Osteoblast (primary cell): ENCODE measurements at regions not wholly inside any gene's neighbourhood (a gene's known extent, or its start where the extent isn't known, plus 50 kb on each side); places are given as distances from the start of the nearest gene placed in this dataset.

Experiments used
- DNase-seq: peaks from one replicate; pipeline ENCODE4 v3.0.0; 2011; ENCODE audit warnings: low spot score, mixed read lengths; ENCODE audit not compliant: insufficient read length; ENCODE audit errors: missing footprints
- H2AFZ ChIP-seq: 2 replicates; pipeline ENCODE4 v1.6.0; 2011; ENCODE audit warnings: mild to moderate bottlenecking, low read length
- H3K27ac ChIP-seq: 2 replicates; pipeline ENCODE4 v1.5.1; 2011; ENCODE audit warnings: mild to moderate bottlenecking, low read depth, low read length, moderate library complexity
- H3K27me3 ChIP-seq: 2 replicates; pipeline ENCODE4 v1.6.0; 2012; ENCODE audit warnings: mild to moderate bottlenecking, control low read depth, inconsistent platforms, low read length, moderate library complexity; ENCODE audit not compliant: insufficient read depth
- H3K36me3 ChIP-seq: 2 replicates; pipeline ENCODE4 v1.5.1; 2011; ENCODE audit warnings: mild to moderate bottlenecking, low read length, control low read depth, moderate library complexity; ENCODE audit not compliant: insufficient read depth
- H3K4me1 ChIP-seq: 2 replicates; pipeline ENCODE4 v1.5.1; 2011; ENCODE audit warnings: mild to moderate bottlenecking, low read length, control low read depth, moderate library complexity; ENCODE audit not compliant: insufficient read depth
- H3K4me2 ChIP-seq: 2 replicates; pipeline ENCODE4 v1.6.0; 2011; ENCODE audit warnings: mild to moderate bottlenecking, low read length; ENCODE audit not compliant: insufficient read depth
- H3K4me3 ChIP-seq: fragments of 200-600 bp; sonication (generic); 3 replicates; pipeline ENCODE4 v1.5.1; 2012; ENCODE audit warnings: mild to moderate bottlenecking, low read length, inconsistent platforms; ENCODE audit not compliant: insufficient read depth
- H3K79me2 ChIP-seq: 2 replicates; pipeline ENCODE4 v1.6.0; 2012; ENCODE audit warnings: mild to moderate bottlenecking, low read length, control low read depth, inconsistent platforms; ENCODE audit not compliant: insufficient read depth
- H3K9me3 ChIP-seq: 2 replicates; pipeline ENCODE4 v1.5.1; 2011; ENCODE audit warnings: low read depth, low read length, control low read depth
- H4K20me1 ChIP-seq: 2 replicates; pipeline ENCODE4 v1.6.0; 2012; ENCODE audit warnings: mild to moderate bottlenecking, low read length, control low read depth; ENCODE audit not compliant: insufficient read depth
- TF ChIP-seq, protein P1 (sequence below): IDR thresholded peaks from 2 replicates; pipeline ENCODE4 v1.5.1; 2011; ENCODE audit warnings: mild to moderate bottlenecking, low read depth, low read length, moderate library complexity; ENCODE audit errors: extremely low read depth

DNA sequence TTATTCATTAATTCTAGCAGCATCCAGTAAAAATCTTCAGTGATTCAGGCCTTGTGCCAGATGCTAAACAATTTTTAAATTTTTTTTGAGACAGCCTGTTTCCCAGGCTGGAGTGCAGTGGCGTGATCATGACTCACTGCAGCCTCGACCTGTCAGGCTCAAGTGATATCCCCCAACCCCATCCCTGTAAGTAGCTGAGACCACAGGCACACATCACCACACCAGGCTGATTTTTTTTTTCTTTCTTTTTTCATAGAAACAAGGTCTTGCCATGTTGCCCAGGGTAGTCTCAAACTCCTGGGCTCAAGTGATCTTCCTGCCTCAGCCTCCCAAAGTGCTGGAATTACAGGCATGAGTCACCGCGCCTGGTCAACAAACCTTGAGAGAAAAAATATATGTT is 705.5 kb downstream of the ARAP2 start:
- Histone ChIP-seq H3K9me3 (peaks cover 3% of the 10 kb centered on the region), H3K4me1 (no peaks in the 10 kb centered on the region), H4K20me1 (no peaks in the 10 kb centered on the region), H3K4me2 (no peak overlapping the region), H3K4me3 (no peak overlapping the region), H3K27ac (no peak overlapping the region), H3K79me2 (no peaks in the 10 kb centered on the region), H3K36me3 (no peaks in the 10 kb centered on the region), H3K27me3 (no peaks in the 10 kb centered on the region), H2AFZ (no peak overlapping the region)
- DNase-seq: no peak
- TF ChIP-seq, protein P1, sequence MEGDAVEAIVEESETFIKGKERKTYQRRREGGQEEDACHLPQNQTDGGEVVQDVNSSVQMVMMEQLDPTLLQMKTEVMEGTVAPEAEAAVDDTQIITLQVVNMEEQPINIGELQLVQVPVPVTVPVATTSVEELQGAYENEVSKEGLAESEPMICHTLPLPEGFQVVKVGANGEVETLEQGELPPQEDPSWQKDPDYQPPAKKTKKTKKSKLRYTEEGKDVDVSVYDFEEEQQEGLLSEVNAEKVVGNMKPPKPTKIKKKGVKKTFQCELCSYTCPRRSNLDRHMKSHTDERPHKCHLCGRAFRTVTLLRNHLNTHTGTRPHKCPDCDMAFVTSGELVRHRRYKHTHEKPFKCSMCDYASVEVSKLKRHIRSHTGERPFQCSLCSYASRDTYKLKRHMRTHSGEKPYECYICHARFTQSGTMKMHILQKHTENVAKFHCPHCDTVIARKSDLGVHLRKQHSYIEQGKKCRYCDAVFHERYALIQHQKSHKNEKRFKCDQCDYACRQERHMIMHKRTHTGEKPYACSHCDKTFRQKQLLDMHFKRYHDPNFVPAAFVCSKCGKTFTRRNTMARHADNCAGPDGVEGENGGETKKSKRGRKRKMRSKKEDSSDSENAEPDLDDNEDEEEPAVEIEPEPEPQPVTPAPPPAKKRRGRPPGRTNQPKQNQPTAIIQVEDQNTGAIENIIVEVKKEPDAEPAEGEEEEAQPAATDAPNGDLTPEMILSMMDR: no peak

GRCh38 chr4:35539404-35540055 is 704.8 kb downstream of the ARAP2 start:
- H3K4me2 ChIP-seq: no peak overlapping the region
- H4K20me1 ChIP-seq: no peaks in the 10 kb centered on the region
- no peak for DNase-seq
- no peak overlapping the region for H3K27ac ChIP-seq
- H3K27me3 ChIP-seq: no peaks in the 10 kb centered on the region
- H3K4me1 ChIP-seq: no peaks in the 10 kb centered on the region
- H3K4me3 ChIP-seq: no peak overlapping the region
- no peaks in the 10 kb centered on the region for H3K79me2 ChIP-seq
- H2AFZ ChIP-seq: no peak overlapping the region
- TF ChIP-seq, protein P1: no peak
- H3K36me3 ChIP-seq: no peaks in the 10 kb centered on the region
- peaks cover 3% of the 10 kb centered on the region for H3K9me3 ChIP-seq

GRCh38 chr4:35541146-35541887 is 703.0 kb downstream of the ARAP2 start:
- Histone ChIP-seq H4K20me1 (no peaks in the 10 kb centered on the region), H3K4me1 (no peaks in the 10 kb centered on the region), H3K4me3 (no peak overlapping the region), H2AFZ (no peak overlapping the region), H3K27ac (no peak overlapping the region), H3K4me2 (no peak overlapping the region), H3K36me3 (no peaks in the 10 kb centered on the region), H3K27me3 (no peaks in the 10 kb centered on the region), H3K9me3 (peaks cover 3% of the 10 kb centered on the region), H3K79me2 (no peaks in the 10 kb centered on the region)
- no peak for DNase-seq
- TF ChIP-seq, protein P1: no peak

DNA sequence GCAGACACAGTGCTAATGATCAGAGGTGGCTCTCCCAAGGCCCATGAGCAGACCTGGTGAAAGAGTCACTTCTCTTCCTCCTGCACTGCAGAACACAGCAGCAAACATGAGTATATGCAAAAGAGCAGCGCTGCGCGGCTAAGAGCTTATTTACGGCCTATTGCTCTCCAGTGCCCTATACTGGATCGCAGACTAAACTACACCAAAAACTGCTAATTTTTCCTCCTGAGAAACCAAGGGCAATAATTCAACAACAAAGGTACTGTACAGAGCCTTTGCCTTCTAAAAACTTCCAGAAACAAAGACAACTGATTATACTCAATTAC is 702.5 kb downstream of the ARAP2 start:
- H4K20me1 ChIP-seq: no peaks in the 10 kb centered on the region
- no peak overlapping the region for H3K4me3 ChIP-seq
- no peaks in the 10 kb centered on the region for H3K4me1 ChIP-seq
- H3K9me3 ChIP-seq: peaks cover 3% of the 10 kb centered on the region
- no peak for DNase-seq
- no peak overlapping the region for H2AFZ ChIP-seq
- H3K27me3 ChIP-seq: no peaks in the 10 kb centered on the region
- TF ChIP-seq, protein P1: no peak
- no peaks in the 10 kb centered on the region for H3K36me3 ChIP-seq
- no peak overlapping the region for H3K4me2 ChIP-seq
- H3K79me2 ChIP-seq: no peaks in the 10 kb centered on the region
- H3K27ac ChIP-seq: no peak overlapping the region
